ENCODE measurements at regions not wholly inside any gene's neighbourhood (a gene's known extent, or its start where the extent isn't known, plus 50 kb on each side); places are given as distances from the start of the nearest gene placed in this dataset.

GRCh38 chr6:126152372-126152745 lies 166.0 kb downstream of the TRMT11 start:
- no peaks in the 10 kb centered on the region for H3K36me3 ChIP-seq (ENCODE audit: control insufficient read depth in 4 of 4, insufficient read depth in 3 of 4, low read depth in 1 of 4, low read length in 3 of 4)
- no peak overlapping the region for H3K4me3 ChIP-seq (ENCODE audit: low read depth in 1 of 3, low read length in 3 of 3)
- DNase-seq (ENCODE audit: low spot score), result no peak
- no peak overlapping the region for H3K9ac ChIP-seq (ENCODE audit: low read depth in 1 of 2, low read length in 2 of 2)
- no peak overlapping the region for H3K27ac ChIP-seq (ENCODE audit: low read depth in 1 of 2, low read length in 2 of 2)
- no peaks in the 10 kb centered on the region for H3K4me1 ChIP-seq (ENCODE audit: control insufficient read depth in 4 of 4, insufficient read depth in 4 of 4, low read length in 3 of 4)
- H3K27me3 ChIP-seq (ENCODE audit: control insufficient read depth in 4 of 4, insufficient read depth in 4 of 4, low read length in 3 of 4), result no peaks in the 10 kb centered on the region
- TF ChIP-seq RXRA (IDR thresholded peaks at IDR 0.05), result no peak
- TF ChIP-seq NR2F2 (IDR thresholded peaks at IDR 0.05), result no peak
- TF ChIP-seq FOXA2 (IDR thresholded peaks at IDR 0.05), result no peak
- TF ChIP-seq HNF4G (IDR thresholded peaks at IDR 0.05), result no peak
- TF ChIP-seq SP1 (IDR thresholded peaks at IDR 0.05), result no peak
- TF ChIP-seq GABPA (IDR thresholded peaks at IDR 0.05 in 1 of 2, conservative IDR thresholded peaks at IDR 0.05 in 1 of 2), result no peak
- no peak for TF ChIP-seq MAX (IDR thresholded peaks at IDR 0.05)
- TF ChIP-seq RAD21 (IDR thresholded peaks at IDR 0.05), result no peak
- no peak for TF ChIP-seq TAF1 (conservative IDR thresholded peaks at IDR 0.05)
- TF ChIP-seq CTCF (IDR thresholded peaks at IDR 0.05; ENCODE audit: low read depth, low read length, missing input control), result no peak
- no peak for TF ChIP-seq HNF4A (conservative IDR thresholded peaks at IDR 0.05)
- no peak for TF ChIP-seq EGR1 (IDR thresholded peaks at IDR 0.05; ENCODE audit: low read depth in 2 of 2)
- TF ChIP-seq ZBTB33 (IDR thresholded peaks at IDR 0.05), result no peak
- H3K9me3 ChIP-seq (ENCODE audit: control insufficient read depth in 4 of 4, low read length in 3 of 4), result no peaks in the 10 kb centered on the region

GRCh38 chr6:126153661-126154060 lies 167.3 kb downstream of the TRMT11 start:
- 90% methylated on average over 3 of the region's 3 CpGs for WGBS
- Histone ChIP-seq H3K4me3 (ENCODE audit: low read depth in 1 of 3, low read length in 3 of 3) (no peak overlapping the region), H3K27ac (ENCODE audit: low read depth in 1 of 2, low read length in 2 of 2) (no peak overlapping the region), H3K36me3 (ENCODE audit: control insufficient read depth in 4 of 4, insufficient read depth in 3 of 4, low read depth in 1 of 4, low read length in 3 of 4) (no peaks in the 10 kb centered on the region), H3K9me3 (ENCODE audit: control insufficient read depth in 4 of 4, low read length in 3 of 4) (no peaks in the 10 kb centered on the region), H3K9ac (ENCODE audit: low read depth in 1 of 2, low read length in 2 of 2) (no peak overlapping the region), H3K27me3 (ENCODE audit: control insufficient read depth in 4 of 4, insufficient read depth in 4 of 4, low read length in 3 of 4) (no peaks in the 10 kb centered on the region), H3K4me1 (ENCODE audit: control insufficient read depth in 4 of 4, insufficient read depth in 4 of 4, low read length in 3 of 4) (no peaks in the 10 kb centered on the region)
- no peak for TF ChIP-seq REST (IDR thresholded peaks at IDR 0.05)
- TF ChIP-seq ATF3 (IDR thresholded peaks at IDR 0.05), result no peak
- no peak for TF ChIP-seq NR2F2 (IDR thresholded peaks at IDR 0.05)
- TF ChIP-seq CTCF (IDR thresholded peaks at IDR 0.05; ENCODE audit: low read depth, low read length, missing input control), result no peak
- TF ChIP-seq HNF4G (IDR thresholded peaks at IDR 0.05), result no peak
- no peak for TF ChIP-seq HNF4A (conservative IDR thresholded peaks at IDR 0.05)
- no peak for TF ChIP-seq FOXA1 (IDR thresholded peaks at IDR 0.05)
- no peak for TF ChIP-seq RXRA (IDR thresholded peaks at IDR 0.05)
- TF ChIP-seq SP1 (IDR thresholded peaks at IDR 0.05), result no peak
- TF ChIP-seq YY1 (IDR thresholded peaks at IDR 0.05), result no peak
- TF ChIP-seq GABPA (IDR thresholded peaks at IDR 0.05 in 1 of 2, conservative IDR thresholded peaks at IDR 0.05 in 1 of 2), result no peak
- no peak for TF ChIP-seq FOXA2 (IDR thresholded peaks at IDR 0.05)
- no peak for TF ChIP-seq EGR1 (IDR thresholded peaks at IDR 0.05; ENCODE audit: low read depth in 2 of 2)
- no peak for TF ChIP-seq MAX (IDR thresholded peaks at IDR 0.05)
- TF ChIP-seq RAD21 (IDR thresholded peaks at IDR 0.05), result no peak
- TF ChIP-seq JUND (IDR thresholded peaks at IDR 0.05), result no peak
- TF ChIP-seq TAF1 (conservative IDR thresholded peaks at IDR 0.05), result no peak
- no peak for TF ChIP-seq ZBTB33 (IDR thresholded peaks at IDR 0.05)
- no peak for DNase-seq (ENCODE audit: low spot score)
